SU-DHL-6 (cell line): ENCODE measurements at regions not wholly inside any gene's neighbourhood (a gene's known extent, or its start where the extent isn't known, plus 50 kb on each side); places are given as distances from the start of the nearest gene placed in this dataset.

Experiments
- H2AFZ ChIP-seq: fragments of 200-600 bp; sonication (generic); 2 replicates; pipeline ENCODE4 v1.6.1; 2014; ENCODE audit warnings: low read depth, mild to moderate bottlenecking, moderate library complexity, mixed read lengths, antibody characterized with exemption, low read length; ENCODE audit not compliant: severe bottlenecking
- H3F3A ChIP-seq: fragments of 200-600 bp; shearing (Covaris generic); 2 replicates; pipeline ENCODE4 v1.6.0; 2016; ENCODE audit warnings: antibody characterized with exemption, mild to moderate bottlenecking; ENCODE audit not compliant: insufficient read depth
- H3K27ac ChIP-seq: fragments of 200-600 bp; sonication (generic); 2 replicates; pipeline ENCODE4 v1.5.1; 2016; ENCODE audit warnings: low read depth, mild to moderate bottlenecking, low read length, moderate library complexity, mixed read lengths
- H3K27me3 ChIP-seq: fragments of 200-600 bp; sonication (generic), shearing (Covaris generic); 2 replicates; pipeline ENCODE4 v1.6.0; 2014; ENCODE audit warnings: mild to moderate bottlenecking, low read length
- H3K36me3 ChIP-seq: fragments of 200-600 bp; sonication (generic); 2 replicates; pipeline ENCODE4 v1.6.1; 2014; ENCODE audit warnings: mild to moderate bottlenecking, low read length, mixed read lengths
- H3K4me2 ChIP-seq: fragments of 300-600, 200-600 bp; shearing (Covaris generic), sonication (generic); 2 replicates; pipeline ENCODE4 v1.6.0; 2014; ENCODE audit warnings: low read length, low read depth, mild to moderate bottlenecking; ENCODE audit not compliant: poor library complexity, severe bottlenecking
- H3K4me3 ChIP-seq: fragments of 200-600 bp; sonication (generic); 2 replicates; pipeline ENCODE4 v1.5.1; 2014; ENCODE audit warnings: antibody characterized with exemption, low read length, mild to moderate bottlenecking, mixed read lengths; ENCODE audit not compliant: insufficient read depth, poor library complexity, severe bottlenecking
- H3K79me2 ChIP-seq: fragments of 200-600 bp; sonication (generic); 2 replicates; pipeline ENCODE4 v1.6.1; 2014; ENCODE audit warnings: mild to moderate bottlenecking, low read length, moderate library complexity; ENCODE audit not compliant: insufficient read depth
- H3K9ac ChIP-seq: fragments of 200-600 bp; sonication (generic); 2 replicates; pipeline ENCODE4 v1.7.0; 2014; ENCODE audit warnings: mild to moderate bottlenecking, low read length
- H3K9me2 ChIP-seq: fragments of 200-600 bp; sonication (generic); replicated peaks from 2 replicates; pipeline ENCODE4 v1.6.1; 2014; ENCODE audit warnings: low read length; ENCODE audit not compliant: insufficient read depth
- H3K9me3 ChIP-seq: fragments of 200-600 bp; sonication (generic); 2 replicates; pipeline ENCODE4 v1.6.1; 2014; ENCODE audit warnings: low read length, mixed read lengths; ENCODE audit not compliant: insufficient read depth
- H4K20me1 ChIP-seq: fragments of 200-600 bp; sonication (generic); 2 replicates; pipeline ENCODE4 v1.6.1; 2014; ENCODE audit warnings: low read depth, mild to moderate bottlenecking, antibody characterized with exemption, low read length, moderate library complexity, mixed read lengths
- EZH2phosphoT487 ChIP-seq: fragments of 200-600 bp; sonication (generic), shearing (Covaris generic); conservative IDR thresholded peaks from 2 replicates; pipeline ENCODE4 v1.6.1; 2018; ENCODE audit warnings: mild to moderate bottlenecking, antibody characterized with exemption, low read length, moderate library complexity, mixed read lengths
- TF ChIP-seq, protein P1 (sequence below): fragments of 200-600 bp; sonication (generic); IDR thresholded peaks from one replicate; pipeline ENCODE4 v1.5.1; 2017; ENCODE audit warnings: antibody characterized with exemption, mild to moderate bottlenecking, low read length, moderate library complexity; ENCODE audit not compliant: insufficient read depth, poor library complexity, severe bottlenecking

DNA sequence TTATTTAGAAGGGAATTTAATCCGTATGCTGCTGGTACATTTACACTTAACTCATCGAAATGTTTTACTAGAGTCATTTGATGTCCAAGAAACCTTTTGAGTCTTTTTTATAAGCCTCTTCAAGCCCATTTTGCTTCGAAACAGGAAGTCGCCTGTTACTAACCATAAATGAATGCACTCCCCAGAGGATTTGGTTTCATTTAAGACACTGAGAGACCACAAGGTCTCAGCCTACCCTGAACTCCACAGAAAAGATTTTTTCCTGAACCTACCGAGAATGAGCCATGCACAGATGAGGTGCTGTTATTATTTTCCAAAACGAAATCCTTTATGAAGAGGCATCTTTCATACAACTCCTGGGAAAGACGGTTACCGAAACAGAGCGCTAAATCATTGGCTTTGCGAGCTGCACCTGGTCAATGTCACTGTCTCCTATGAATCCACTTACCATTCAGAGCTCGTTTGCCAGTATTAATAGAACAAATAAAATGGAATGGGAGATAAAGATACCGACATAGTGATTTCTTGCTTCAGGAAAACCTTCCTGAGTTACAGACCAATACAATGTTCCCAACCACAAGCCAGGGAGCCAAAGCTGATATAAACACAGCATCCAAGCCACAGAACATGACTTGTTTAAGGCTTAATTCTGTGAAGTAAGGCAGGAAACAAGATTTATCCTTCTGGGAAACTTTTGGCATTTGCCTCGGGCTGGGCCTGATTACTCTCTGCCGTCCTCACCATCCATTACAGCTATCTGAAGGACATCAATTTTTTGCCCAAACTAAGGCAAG, 382.1 kb downstream of the OSR1 start:
- H3K4me3 ChIP-seq = no peak overlapping the region
- no peaks in the 10 kb centered on the region for H3K9me2 ChIP-seq
- H3K36me3 ChIP-seq = no peaks in the 10 kb centered on the region
- TF ChIP-seq EZH2phosphoT487 = no peak
- H3K9me3 ChIP-seq = no peaks in the 10 kb centered on the region
- 0 out of 2 replicates have a peak, but pooled peaks cover under 1% of the 10 kb centered on the region for H3K27me3 ChIP-seq
- no peaks in the 10 kb centered on the region for H3F3A ChIP-seq
- H2AFZ ChIP-seq = no peak overlapping the region
- H4K20me1 ChIP-seq = no peaks in the 10 kb centered on the region
- H3K27ac ChIP-seq = no peak overlapping the region
- H3K4me2 ChIP-seq = no peak overlapping the region
- H3K9ac ChIP-seq = no peak overlapping the region
- H3K79me2 ChIP-seq = no peaks in the 10 kb centered on the region

DNA sequence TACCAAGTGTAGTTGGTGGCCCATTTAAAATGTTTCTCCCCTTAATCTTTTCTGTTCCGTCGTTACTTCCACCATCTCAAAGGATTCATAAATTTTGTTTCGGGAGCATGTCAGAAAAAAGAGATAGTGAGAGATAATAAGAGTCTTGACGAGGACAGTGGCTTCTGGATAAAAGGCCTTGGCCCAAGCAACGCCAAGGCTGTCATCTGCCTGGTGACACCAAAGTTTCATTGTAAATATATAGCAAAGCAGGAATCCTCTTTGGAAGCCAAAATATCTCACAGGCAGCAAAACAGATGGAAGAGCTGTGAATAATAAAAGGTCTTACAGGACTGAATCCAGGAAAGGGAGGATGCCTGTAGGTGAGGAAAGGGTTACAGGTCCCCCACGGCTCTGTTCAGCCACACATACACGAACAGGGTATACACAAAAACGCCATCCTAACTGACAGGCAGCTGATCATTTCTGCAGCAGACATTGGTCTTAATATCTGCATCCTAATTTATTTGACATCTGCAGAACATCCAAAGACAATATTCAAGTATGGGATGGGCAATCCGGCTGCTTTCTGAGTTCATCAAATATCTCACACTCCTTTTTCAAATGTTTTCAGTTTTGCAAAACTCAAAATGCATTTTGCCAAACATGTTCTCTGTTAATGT, 382.8 kb downstream of the OSR1 start:
- Histone ChIP-seq H3K27ac (no peak overlapping the region), H3F3A (no peaks in the 10 kb centered on the region), H3K79me2 (no peaks in the 10 kb centered on the region), H3K36me3 (no peaks in the 10 kb centered on the region), H3K9me3 (no peaks in the 10 kb centered on the region), H3K9me2 (no peaks in the 10 kb centered on the region), H3K27me3 (0 out of 2 replicates have a peak, but pooled peaks cover 4% of the 10 kb centered on the region), H3K9ac (no peak overlapping the region), H3K4me2 (no peak overlapping the region), H3K4me3 (no peak overlapping the region), H4K20me1 (no peaks in the 10 kb centered on the region), H2AFZ (no peak overlapping the region)
- TF ChIP-seq, protein P1, sequence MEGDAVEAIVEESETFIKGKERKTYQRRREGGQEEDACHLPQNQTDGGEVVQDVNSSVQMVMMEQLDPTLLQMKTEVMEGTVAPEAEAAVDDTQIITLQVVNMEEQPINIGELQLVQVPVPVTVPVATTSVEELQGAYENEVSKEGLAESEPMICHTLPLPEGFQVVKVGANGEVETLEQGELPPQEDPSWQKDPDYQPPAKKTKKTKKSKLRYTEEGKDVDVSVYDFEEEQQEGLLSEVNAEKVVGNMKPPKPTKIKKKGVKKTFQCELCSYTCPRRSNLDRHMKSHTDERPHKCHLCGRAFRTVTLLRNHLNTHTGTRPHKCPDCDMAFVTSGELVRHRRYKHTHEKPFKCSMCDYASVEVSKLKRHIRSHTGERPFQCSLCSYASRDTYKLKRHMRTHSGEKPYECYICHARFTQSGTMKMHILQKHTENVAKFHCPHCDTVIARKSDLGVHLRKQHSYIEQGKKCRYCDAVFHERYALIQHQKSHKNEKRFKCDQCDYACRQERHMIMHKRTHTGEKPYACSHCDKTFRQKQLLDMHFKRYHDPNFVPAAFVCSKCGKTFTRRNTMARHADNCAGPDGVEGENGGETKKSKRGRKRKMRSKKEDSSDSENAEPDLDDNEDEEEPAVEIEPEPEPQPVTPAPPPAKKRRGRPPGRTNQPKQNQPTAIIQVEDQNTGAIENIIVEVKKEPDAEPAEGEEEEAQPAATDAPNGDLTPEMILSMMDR = no peak
- no peak for TF ChIP-seq EZH2phosphoT487

DNA sequence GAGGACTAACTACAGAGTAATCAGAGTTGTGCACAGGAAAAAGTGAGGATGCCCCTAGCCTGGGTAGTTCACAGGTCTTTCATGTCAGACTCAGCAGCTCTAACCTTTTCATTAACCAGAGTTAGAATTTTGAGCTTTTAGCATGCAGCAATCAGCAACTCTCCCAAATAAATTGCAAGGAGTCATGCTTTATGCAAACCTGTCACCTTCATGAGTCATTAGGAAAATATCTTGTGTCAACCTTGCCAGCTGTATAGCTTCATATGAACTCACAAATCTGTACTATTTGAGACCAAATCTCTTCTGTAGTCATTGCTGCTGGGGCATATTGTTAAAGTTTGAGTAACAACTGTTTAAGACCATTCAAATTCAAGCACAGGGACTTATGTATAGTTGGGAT, 382.3 kb upstream of the NT5C1B start:
- Histone ChIP-seq H3K9me2 (no peaks in the 10 kb centered on the region), H2AFZ (no peak overlapping the region), H3K27me3 (0 out of 2 replicates have a peak, but pooled peaks cover 4% of the 10 kb centered on the region), H3K4me3 (no peak overlapping the region), H3K9ac (no peak overlapping the region), H3K27ac (no peak overlapping the region), H3K9me3 (no peaks in the 10 kb centered on the region), H3K36me3 (no peaks in the 10 kb centered on the region), H3F3A (no peaks in the 10 kb centered on the region), H4K20me1 (no peaks in the 10 kb centered on the region), H3K4me2 (no peak overlapping the region), H3K79me2 (no peaks in the 10 kb centered on the region)
- TF ChIP-seq, protein P1 = no peak
- no peak for TF ChIP-seq EZH2phosphoT487

DNA sequence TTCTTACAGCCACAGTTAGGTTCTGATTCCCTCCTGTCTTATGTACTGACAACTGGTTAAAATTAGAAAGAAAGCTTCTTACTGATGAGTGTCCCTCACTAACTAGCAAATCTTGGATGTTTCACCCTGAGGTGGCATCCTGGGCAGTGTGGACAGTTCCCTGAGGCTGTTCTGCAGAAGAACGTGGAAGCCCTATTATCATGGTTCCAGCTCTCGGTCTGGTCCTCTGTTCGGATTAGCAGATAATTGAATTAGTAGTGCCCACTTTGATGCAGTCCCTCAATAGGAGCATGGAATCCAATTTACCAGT, 381.7 kb upstream of the NT5C1B start:
- Histone ChIP-seq H3K36me3 (no peaks in the 10 kb centered on the region), H3K79me2 (no peaks in the 10 kb centered on the region), H3K9me2 (no peaks in the 10 kb centered on the region), H3K27me3 (0 out of 2 replicates have a peak, but pooled peaks cover 4% of the 10 kb centered on the region), H3K4me3 (no peak overlapping the region), H3F3A (no peaks in the 10 kb centered on the region), H2AFZ (no peak overlapping the region), H3K9ac (no peak overlapping the region), H3K4me2 (no peak overlapping the region), H3K9me3 (no peaks in the 10 kb centered on the region), H4K20me1 (no peaks in the 10 kb centered on the region), H3K27ac (no peak overlapping the region)
- TF ChIP-seq, protein P1 = no peak
- no peak for TF ChIP-seq EZH2phosphoT487
